KMS-11 (cell line): ENCODE measurements at regions not wholly inside any gene's neighbourhood (a gene's known extent, or its start where the extent isn't known, plus 50 kb on each side); places are given as distances from the start of the nearest gene placed in this dataset.

Experiments
- H2AFZ ChIP-seq: fragments of 200-600 bp; sonication (generic); 2 replicates; pipeline ENCODE4 v1.6.1; 2016; ENCODE audit warnings: antibody characterized with exemption, mixed run types, low read depth
- H3K27ac ChIP-seq: fragments of 200-600 bp; sonication (generic); 2 replicates; pipeline ENCODE4 v1.6.1; 2016; ENCODE audit warnings: mild to moderate bottlenecking, mixed run types
- H3K27me3 ChIP-seq: fragments of 200-600 bp; sonication (generic); 2 replicates; pipeline ENCODE4 v1.6.1; 2017; ENCODE audit warnings: mild to moderate bottlenecking, low read depth, mixed run types, moderate library complexity; ENCODE audit not compliant: insufficient read depth
- H3K36me3 ChIP-seq: fragments of 200-600 bp; sonication (generic); 2 replicates; pipeline ENCODE4 v1.6.1; 2017; ENCODE audit warnings: mild to moderate bottlenecking, mixed run types; ENCODE audit not compliant: insufficient read depth
- H3K4me1 ChIP-seq: fragments of 200-600 bp; sonication (generic); 2 replicates; pipeline ENCODE4 v1.6.1; 2016; ENCODE audit warnings: mild to moderate bottlenecking, low read depth, mixed run types; ENCODE audit not compliant: poor library complexity, severe bottlenecking
- H3K4me2 ChIP-seq: fragments of 200-600 bp; sonication (generic); 2 replicates; pipeline ENCODE4 v1.7.0; 2016; ENCODE audit warnings: mild to moderate bottlenecking, mixed run types
- H3K4me3 ChIP-seq: fragments of 200-600 bp; sonication (generic); IDR thresholded peaks from 2 replicates; pipeline ENCODE4 v1.6.1; 2017; ENCODE audit warnings: low read depth, low read length, mixed read lengths; ENCODE audit not compliant: insufficient read depth
- H3K79me2 ChIP-seq: fragments of 200-600 bp; sonication (generic); 2 replicates; pipeline ENCODE4 v1.6.1; 2016; ENCODE audit warnings: low read depth, mixed run types; ENCODE audit not compliant: insufficient read depth
- H3K9ac ChIP-seq: fragments of 200-600 bp; sonication (generic); 2 replicates; pipeline ENCODE4 v1.6.1; 2016; ENCODE audit warnings: mild to moderate bottlenecking, mixed run types
- H4K20me1 ChIP-seq: fragments of 200-600 bp; sonication (generic); 2 replicates; pipeline ENCODE4 v1.6.1; 2016; ENCODE audit warnings: mild to moderate bottlenecking, mixed run types; ENCODE audit not compliant: insufficient read depth
- CTCF ChIP-seq: fragments of 200-600 bp; sonication (generic); conservative IDR thresholded peaks from 2 replicates; pipeline ENCODE4 v1.6.1; 2017; ENCODE audit warnings: low read depth, mild to moderate bottlenecking, antibody characterized with exemption, low read length, moderate library complexity, mixed read lengths

GRCh38 chr19:28234637-28235036 is 978.3 kb downstream of the UQCRFS1 start:
- Histone ChIP-seq H3K4me1 (no peaks in the 10 kb centered on the region), H3K4me3 (no peak overlapping the region), H4K20me1 (no peaks in the 10 kb centered on the region), H3K79me2 (no peaks in the 10 kb centered on the region), H2AFZ (no peak overlapping the region), H3K36me3 (no peaks in the 10 kb centered on the region), H3K4me2 (no peak overlapping the region), H3K27me3 (no peaks in the 10 kb centered on the region), H3K27ac (no peak overlapping the region), H3K9ac (no peak overlapping the region)
- no peak for TF ChIP-seq CTCF

- no peak for TF ChIP-seq CTCF
- no peak overlapping the region for H3K27ac ChIP-seq
- no peak overlapping the region for H3K9ac ChIP-seq
Measured at GRCh38 chr19:28228854-28229253, 984.1 kb downstream of the UQCRFS1 start.

GRCh38 chr19:28224441-28224840 is 988.5 kb downstream of the UQCRFS1 start:
- H3K79me2 ChIP-seq: no peaks in the 10 kb centered on the region

More at GRCh38 chr19:28228854-28229253, 984.1 kb downstream of the UQCRFS1 start:
- Histone ChIP-seq H3K4me3 (no peak overlapping the region), H3K4me1 (no peaks in the 10 kb centered on the region), H3K27me3 (no peaks in the 10 kb centered on the region), H4K20me1 (no peaks in the 10 kb centered on the region), H3K4me2 (no peak overlapping the region), H2AFZ (no peak overlapping the region), H3K79me2 (no peaks in the 10 kb centered on the region), H3K36me3 (no peaks in the 10 kb centered on the region)

GRCh38 chr19:28221736-28222135 is 991.2 kb downstream of the UQCRFS1 start:
- Histone ChIP-seq H3K9ac (no peak overlapping the region), H3K4me3 (no peak overlapping the region), H4K20me1 (no peaks in the 10 kb centered on the region), H3K79me2 (no peaks in the 10 kb centered on the region), H3K4me1 (no peaks in the 10 kb centered on the region), H3K27ac (no peak overlapping the region), H3K36me3 (no peaks in the 10 kb centered on the region), H2AFZ (no peak overlapping the region), H3K4me2 (no peak overlapping the region), H3K27me3 (no peaks in the 10 kb centered on the region)
- no peak for TF ChIP-seq CTCF

More at GRCh38 chr19:28224441-28224840, 988.5 kb downstream of the UQCRFS1 start:
- H3K4me1 ChIP-seq: no peaks in the 10 kb centered on the region
- H3K4me3 ChIP-seq: no peak overlapping the region
- H3K36me3 ChIP-seq: no peaks in the 10 kb centered on the region
- H3K9ac ChIP-seq: no peak overlapping the region
- H4K20me1 ChIP-seq: no peaks in the 10 kb centered on the region
- no peak overlapping the region for H3K27ac ChIP-seq
- no peak overlapping the region for H3K4me2 ChIP-seq
- no peak overlapping the region for H2AFZ ChIP-seq
- TF ChIP-seq CTCF: no peak
- no peaks in the 10 kb centered on the region for H3K27me3 ChIP-seq

- H3K27me3 ChIP-seq: no peaks in the 10 kb centered on the region
- no peak for TF ChIP-seq CTCF
- no peak overlapping the region for H3K27ac ChIP-seq
- no peak overlapping the region for H3K4me3 ChIP-seq
- no peaks in the 10 kb centered on the region for H3K4me1 ChIP-seq
- no peaks in the 10 kb centered on the region for H3K79me2 ChIP-seq
- no peaks in the 10 kb centered on the region for H3K36me3 ChIP-seq
- H2AFZ ChIP-seq: no peak overlapping the region
- H4K20me1 ChIP-seq: no peaks in the 10 kb centered on the region
- no peak overlapping the region for H3K4me2 ChIP-seq
- no peak overlapping the region for H3K9ac ChIP-seq
Measured at GRCh38 chr19:28218728-28219127, 994.2 kb downstream of the UQCRFS1 start.
